ENCODE measurements at regions not wholly inside any gene's neighbourhood (a gene's known extent, or its start where the extent isn't known, plus 50 kb on each side); places are given as distances from the start of the nearest gene placed in this dataset.

DNA sequence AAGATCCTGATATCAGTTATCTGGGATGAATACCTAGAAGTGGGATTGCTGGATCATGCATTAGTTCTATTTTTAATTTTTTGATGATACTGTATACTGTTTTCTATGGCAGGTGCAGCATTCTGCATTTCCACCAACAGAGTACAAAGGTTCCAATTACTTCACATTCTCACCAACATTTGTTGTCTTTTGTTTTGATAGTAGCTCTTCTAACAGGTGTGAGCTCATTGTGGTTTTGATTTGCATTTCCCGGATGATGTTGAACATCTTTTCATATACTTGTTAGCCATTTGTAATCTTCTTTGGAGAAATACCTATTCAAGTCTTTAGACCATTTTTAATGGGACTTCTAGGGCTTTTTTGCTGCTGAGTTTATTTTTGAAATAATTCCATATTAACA, 139.2 kb upstream of the AMOT start:
- Histone ChIP-seq H2AFZ (ENCODE audit: low read depth, low read length) (no peak overlapping the region), H3K18ac (ENCODE audit: low read depth in 1 of 2, low read length in 2 of 2) (no peak overlapping the region), H3K27ac (ENCODE audit: low read length, poor library complexity, severe bottlenecking) (no peak overlapping the region), H3K23ac (ENCODE audit: low read length in 2 of 2) (no peak overlapping the region), H2BK5ac (ENCODE audit: low read depth, low read length, poor library complexity, severe bottlenecking) (no peak overlapping the region), H4K91ac (ENCODE audit: low read length) (no peak overlapping the region), H3K9ac (ENCODE audit: low read length) (no peak overlapping the region), H2AK5ac (ENCODE audit: low read length, severe bottlenecking) (no peak overlapping the region), H3K4me1 (ENCODE audit: control insufficient read depth, insufficient read depth, low read depth, low read length) (no peaks in the 10 kb centered on the region), H3K4ac (ENCODE audit: low read depth in 1 of 2, low read length in 2 of 2) (no peak overlapping the region), H3K79me1 (replicated peaks; ENCODE audit: low read length, poor library complexity, severe bottlenecking) (no peaks in the 10 kb centered on the region), H2BK120ac (ENCODE audit: low read depth, low read length) (no peak overlapping the region), H3K4me3 (ENCODE audit: insufficient read depth in 1 of 2, low read depth in 1 of 2, low read length in 2 of 2) (no peak overlapping the region), H2BK15ac (ENCODE audit: low read depth, poor library complexity, severe bottlenecking) (no peak overlapping the region), H2BK12ac (ENCODE audit: low read length in 2 of 2) (no peak overlapping the region), H3K9me3 (ENCODE audit: control insufficient read depth, low read length) (no peaks in the 10 kb centered on the region), H3K14ac (ENCODE audit: low read length in 2 of 2) (no peak overlapping the region), H4K8ac (ENCODE audit: low read length) (no peak overlapping the region), H3K4me2 (ENCODE audit: low read length, poor library complexity, severe bottlenecking) (no peak overlapping the region), H3K27me3 (ENCODE audit: control insufficient read depth in 1 of 2, insufficient read depth in 1 of 2, low read length in 2 of 2) (no peaks in the 10 kb centered on the region), H3K36me3 (ENCODE audit: control insufficient read depth in 1 of 2, insufficient read depth in 2 of 2, low read depth in 1 of 2, low read length in 2 of 2) (no peaks in the 10 kb centered on the region)
- DNase-seq, result no peak
- WGBS, result no CpG with 5 or more reads among the region's 1 CpG

GRCh38 chrX:112968351-112969133, 127.9 kb upstream of the AMOT start:
- Histone ChIP-seq H3K9me3 (ENCODE audit: control insufficient read depth, low read length) (no peaks in the 10 kb centered on the region), H3K9ac (ENCODE audit: low read length) (no peak overlapping the region), H3K27me3 (ENCODE audit: control insufficient read depth in 1 of 2, insufficient read depth in 1 of 2, low read length in 2 of 2) (no peaks in the 10 kb centered on the region), H3K4me1 (ENCODE audit: control insufficient read depth, insufficient read depth, low read depth, low read length) (peaks cover 1% of the 10 kb centered on the region), H3K18ac (ENCODE audit: low read depth in 1 of 2, low read length in 2 of 2) (no peak overlapping the region), H2BK5ac (ENCODE audit: low read depth, low read length, poor library complexity, severe bottlenecking) (no peak overlapping the region), H4K91ac (ENCODE audit: low read length) (no peak overlapping the region), H3K4ac (ENCODE audit: low read depth in 1 of 2, low read length in 2 of 2) (no peak overlapping the region), H3K23ac (ENCODE audit: low read length in 2 of 2) (no peak overlapping the region), H3K4me2 (ENCODE audit: low read length, poor library complexity, severe bottlenecking) (no peak overlapping the region), H3K14ac (ENCODE audit: low read length in 2 of 2) (no peak overlapping the region), H3K79me1 (replicated peaks; ENCODE audit: low read length, poor library complexity, severe bottlenecking) (no peaks in the 10 kb centered on the region), H4K8ac (ENCODE audit: low read length) (no peak overlapping the region), H3K4me3 (ENCODE audit: insufficient read depth in 1 of 2, low read depth in 1 of 2, low read length in 2 of 2) (no peak overlapping the region), H2AK5ac (ENCODE audit: low read length, severe bottlenecking) (no peak overlapping the region), H3K36me3 (ENCODE audit: control insufficient read depth in 1 of 2, insufficient read depth in 2 of 2, low read depth in 1 of 2, low read length in 2 of 2) (no peaks in the 10 kb centered on the region), H2AFZ (ENCODE audit: low read depth, low read length) (no peak overlapping the region), H2BK15ac (ENCODE audit: low read depth, poor library complexity, severe bottlenecking) (no peak overlapping the region), H2BK120ac (ENCODE audit: low read depth, low read length) (no peak overlapping the region), H2BK12ac (ENCODE audit: low read length in 2 of 2) (no peak overlapping the region), H3K27ac (ENCODE audit: low read length, poor library complexity, severe bottlenecking) (no peak overlapping the region)
- no peak for DNase-seq
- WGBS, result 86% methylated on average over 1 of the region's 2 CpGs

GRCh38 chrX:112967903-112968302, 127.3 kb upstream of the AMOT start:
- DNase-seq, result no peak
- Histone ChIP-seq H3K27me3 (ENCODE audit: control insufficient read depth in 1 of 2, insufficient read depth in 1 of 2, low read length in 2 of 2) (no peaks in the 10 kb centered on the region), H3K4me2 (ENCODE audit: low read length, poor library complexity, severe bottlenecking) (no peak overlapping the region), H3K4me3 (ENCODE audit: insufficient read depth in 1 of 2, low read depth in 1 of 2, low read length in 2 of 2) (no peak overlapping the region), H2BK120ac (ENCODE audit: low read depth, low read length) (no peak overlapping the region), H2BK12ac (ENCODE audit: low read length in 2 of 2) (no peak overlapping the region), H3K9ac (ENCODE audit: low read length) (no peak overlapping the region), H3K4ac (ENCODE audit: low read depth in 1 of 2, low read length in 2 of 2) (no peak overlapping the region), H2BK5ac (ENCODE audit: low read depth, low read length, poor library complexity, severe bottlenecking) (no peak overlapping the region), H3K18ac (ENCODE audit: low read depth in 1 of 2, low read length in 2 of 2) (no peak overlapping the region), H3K23ac (ENCODE audit: low read length in 2 of 2) (no peak overlapping the region), H2AK5ac (ENCODE audit: low read length, severe bottlenecking) (no peak overlapping the region), H3K79me1 (replicated peaks; ENCODE audit: low read length, poor library complexity, severe bottlenecking) (no peaks in the 10 kb centered on the region), H3K4me1 (ENCODE audit: control insufficient read depth, insufficient read depth, low read depth, low read length) (peaks cover 1% of the 10 kb centered on the region), H2AFZ (ENCODE audit: low read depth, low read length) (no peak overlapping the region), H3K9me3 (ENCODE audit: control insufficient read depth, low read length) (no peaks in the 10 kb centered on the region), H2BK15ac (ENCODE audit: low read depth, poor library complexity, severe bottlenecking) (no peak overlapping the region), H3K36me3 (ENCODE audit: control insufficient read depth in 1 of 2, insufficient read depth in 2 of 2, low read depth in 1 of 2, low read length in 2 of 2) (no peaks in the 10 kb centered on the region), H3K14ac (ENCODE audit: low read length in 2 of 2) (no peak overlapping the region), H4K8ac (ENCODE audit: low read length) (no peak overlapping the region), H3K27ac (ENCODE audit: low read length, poor library complexity, severe bottlenecking) (no peak overlapping the region), H4K91ac (ENCODE audit: low read length) (no peak overlapping the region)
- WGBS, result 100% methylated on average over 1 of the region's 4 CpGs

DNA sequence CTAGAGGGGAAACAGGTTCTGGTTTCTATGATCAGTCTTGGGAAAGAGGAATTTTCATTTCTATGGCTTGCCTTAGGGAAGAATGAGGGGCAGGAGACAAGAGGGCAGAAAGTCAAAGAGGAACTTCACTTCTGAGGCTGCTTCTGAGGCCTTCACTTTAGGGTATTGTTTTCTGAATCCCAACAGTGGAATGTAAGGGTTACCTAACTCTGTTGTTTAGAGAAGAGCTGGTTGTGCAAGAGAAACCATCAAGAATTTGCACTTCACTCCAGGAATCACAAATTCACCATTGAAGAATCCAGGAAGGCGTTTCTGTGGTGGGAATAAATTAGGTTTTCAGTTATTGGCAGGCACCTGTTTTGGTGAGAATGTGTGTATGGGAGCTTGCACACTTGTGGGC, 126.7 kb upstream of the AMOT start:
- Histone ChIP-seq H2BK15ac (ENCODE audit: low read depth, poor library complexity, severe bottlenecking) (no peak overlapping the region), H3K27ac (ENCODE audit: low read length, poor library complexity, severe bottlenecking) (no peak overlapping the region), H2BK5ac (ENCODE audit: low read depth, low read length, poor library complexity, severe bottlenecking) (no peak overlapping the region), H3K18ac (ENCODE audit: low read depth in 1 of 2, low read length in 2 of 2) (no peak overlapping the region), H3K79me1 (replicated peaks; ENCODE audit: low read length, poor library complexity, severe bottlenecking) (no peaks in the 10 kb centered on the region), H3K36me3 (ENCODE audit: control insufficient read depth in 1 of 2, insufficient read depth in 2 of 2, low read depth in 1 of 2, low read length in 2 of 2) (no peaks in the 10 kb centered on the region), H3K9me3 (ENCODE audit: control insufficient read depth, low read length) (no peaks in the 10 kb centered on the region), H3K14ac (ENCODE audit: low read length in 2 of 2) (no peak overlapping the region), H3K27me3 (ENCODE audit: control insufficient read depth in 1 of 2, insufficient read depth in 1 of 2, low read length in 2 of 2) (no peaks in the 10 kb centered on the region), H4K91ac (ENCODE audit: low read length) (no peak overlapping the region), H3K4ac (ENCODE audit: low read depth in 1 of 2, low read length in 2 of 2) (no peak overlapping the region), H2BK120ac (ENCODE audit: low read depth, low read length) (no peak overlapping the region), H2AK5ac (ENCODE audit: low read length, severe bottlenecking) (no peak overlapping the region), H3K23ac (ENCODE audit: low read length in 2 of 2) (no peak overlapping the region), H4K8ac (ENCODE audit: low read length) (no peak overlapping the region), H3K4me1 (ENCODE audit: control insufficient read depth, insufficient read depth, low read depth, low read length) (peaks cover 1% of the 10 kb centered on the region), H2AFZ (ENCODE audit: low read depth, low read length) (no peak overlapping the region), H3K4me2 (ENCODE audit: low read length, poor library complexity, severe bottlenecking) (no peak overlapping the region), H3K4me3 (ENCODE audit: insufficient read depth in 1 of 2, low read depth in 1 of 2, low read length in 2 of 2) (no peak overlapping the region), H2BK12ac (ENCODE audit: low read length in 2 of 2) (no peak overlapping the region), H3K9ac (ENCODE audit: low read length) (no peak overlapping the region)
- no peak for DNase-seq
- WGBS, result 70% methylated on average over 1 of the region's 1 CpG
